GM18867 (cell line): ENCODE measurements at regions not wholly inside any gene's neighbourhood (a gene's known extent, or its start where the extent isn't known, plus 50 kb on each side); places are given as distances from the start of the nearest gene placed in this dataset.
A peak's percentile ranks its signal among the peaks of the same experiment; 100 is the strongest.
"Not testable (repeated sequence)": the region's sequence is repeated elsewhere in the genome, so short reads cannot be mapped to it uniquely, and the experiment has no call there.

Experiments
- ATAC-seq: cut with Tn5 transposase; IDR thresholded peaks from one replicate; pipeline ENCODE4 v1.9.1; 2021; ENCODE audit warnings: mild to moderate bottlenecking, moderate library complexity; ENCODE audit not compliant: unreplicated experiment

DNA sequence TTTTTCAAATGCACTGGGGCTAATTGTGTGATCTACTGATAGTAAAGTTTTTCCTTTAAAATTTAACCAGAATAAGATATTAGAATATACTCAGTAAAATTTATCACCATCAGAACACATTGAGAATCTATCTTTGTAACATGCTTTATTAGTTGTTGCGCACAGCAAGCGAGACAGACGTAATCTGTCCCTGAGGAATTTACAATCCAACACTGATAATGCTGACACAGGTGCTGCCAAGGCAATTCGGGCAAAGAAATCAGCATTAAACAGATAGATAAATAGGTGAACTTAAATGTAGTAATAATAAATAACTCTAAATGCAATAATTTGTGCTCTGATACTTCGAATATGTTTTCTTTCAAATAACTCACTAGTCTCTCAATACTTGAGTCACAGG, 607.2 kb downstream of the HTR1B start:
- ATAC-seq = no peak

DNA sequence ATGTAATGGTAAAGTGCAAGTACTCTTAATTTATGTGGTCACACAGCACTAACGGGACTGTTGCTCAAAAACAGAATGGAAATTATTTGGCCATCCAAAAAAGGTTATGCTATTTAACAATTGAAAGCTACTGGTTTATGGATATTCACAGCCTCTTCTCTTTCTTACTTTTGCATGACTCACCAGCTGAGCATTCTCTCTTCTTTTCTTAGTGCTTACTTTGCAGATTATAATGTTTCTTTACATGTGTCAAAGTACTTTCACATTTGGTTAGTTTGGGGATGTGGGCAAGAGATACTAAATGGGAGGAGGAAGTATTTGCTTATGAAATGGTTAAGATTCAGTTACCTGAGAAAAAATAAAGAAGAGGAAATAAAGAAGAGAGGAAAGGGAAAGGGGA, 610.5 kb downstream of the HTR1B start:
- ATAC-seq = peak; percentile 73

- not testable (repeated sequence) for ATAC-seq
These were observed 613.9 kb downstream of the HTR1B start for GRCh38 chr6:76849274-76849970.

DNA sequence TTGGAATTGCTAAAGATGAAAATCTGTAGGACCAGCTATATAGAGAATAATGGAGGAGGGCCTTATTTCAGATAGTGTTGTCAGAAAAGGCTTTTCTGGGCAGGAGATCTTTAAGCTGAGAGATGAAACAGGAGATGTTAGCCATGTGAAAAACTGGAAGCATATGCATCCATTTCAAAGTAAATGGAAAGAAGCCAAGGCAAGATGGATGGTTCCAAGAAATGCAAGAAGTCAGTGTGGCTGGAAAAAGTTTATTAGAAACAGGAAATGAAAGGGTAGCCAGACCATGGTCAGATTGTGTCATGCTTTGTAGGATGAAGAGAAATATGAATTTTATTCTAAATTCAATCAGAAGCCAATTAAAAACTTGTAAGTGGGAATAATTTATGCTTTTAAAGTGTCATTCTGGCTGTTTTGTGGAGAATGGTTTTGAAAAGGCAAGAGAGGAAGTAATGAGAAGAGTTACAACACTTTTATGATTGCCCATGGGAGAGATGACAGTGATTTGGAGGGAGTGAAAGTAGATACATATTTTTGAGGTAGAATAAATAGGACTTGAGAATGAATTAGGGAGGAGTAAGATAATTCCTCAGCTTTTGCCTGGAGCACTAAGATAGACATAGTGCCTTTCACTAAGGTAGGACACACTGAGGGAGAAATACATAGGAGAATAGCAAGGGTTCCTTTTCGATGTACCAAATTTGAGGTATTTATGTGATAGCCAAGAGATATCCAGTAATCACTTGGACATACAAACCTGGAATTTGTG, 620.1 kb downstream of the HTR1B start:
- ATAC-seq = no peak

DNA sequence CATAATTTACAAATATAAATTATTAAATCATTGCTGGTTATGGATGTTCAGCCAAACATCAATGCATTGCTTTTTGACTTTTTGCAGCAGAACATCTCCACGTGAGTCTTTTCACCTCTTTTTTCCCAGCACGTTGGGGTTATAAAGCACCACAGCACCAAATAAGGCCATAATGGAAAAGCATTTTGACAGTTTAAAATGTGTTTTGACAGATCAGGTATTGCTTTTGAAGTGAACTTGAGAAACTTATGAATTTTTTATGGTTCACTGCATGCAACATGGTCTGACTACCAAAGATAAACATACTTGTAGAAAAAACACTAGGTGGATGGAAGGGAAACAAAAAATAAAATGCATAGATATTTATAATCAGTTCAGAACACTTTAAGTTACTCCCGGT, 622.4 kb downstream of the HTR1B start:
- ATAC-seq = no peak

- peak; percentile 61 for ATAC-seq
These were observed 623.1 kb downstream of the HTR1B start for GRCh38 chr6:76840041-76840745.

- no peak for ATAC-seq
These were observed 623.8 kb downstream of the HTR1B start for GRCh38 chr6:76839505-76839904.

GRCh38 chr6:76837564-76837963, 625.7 kb downstream of the HTR1B start:
- no peak for ATAC-seq

DNA sequence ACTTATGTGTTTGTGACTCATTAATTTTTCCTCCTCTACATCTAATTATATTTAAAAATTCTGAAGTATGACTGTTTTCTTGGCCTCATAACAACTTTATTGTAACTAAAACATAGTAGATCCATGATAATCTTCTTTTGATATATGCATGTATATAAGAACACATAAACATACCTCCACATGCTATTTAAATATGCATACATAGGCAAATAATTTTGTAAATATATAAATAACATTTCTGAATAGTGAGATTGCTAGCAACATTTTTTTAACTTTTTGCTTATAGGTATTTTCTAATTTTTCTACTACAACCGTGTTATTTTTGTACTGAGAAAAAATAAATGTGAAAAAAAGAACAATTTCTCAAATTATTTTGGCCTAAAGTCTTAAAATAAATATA, 627.6 kb downstream of the HTR1B start:
- ATAC-seq = no peak

- no peak for ATAC-seq
These were observed 628.0 kb downstream of the HTR1B start for GRCh38 chr6:76835293-76835692.

- no peak for ATAC-seq
These were observed 628.9 kb downstream of the HTR1B start for GRCh38 chr6:76834399-76834798.

DNA sequence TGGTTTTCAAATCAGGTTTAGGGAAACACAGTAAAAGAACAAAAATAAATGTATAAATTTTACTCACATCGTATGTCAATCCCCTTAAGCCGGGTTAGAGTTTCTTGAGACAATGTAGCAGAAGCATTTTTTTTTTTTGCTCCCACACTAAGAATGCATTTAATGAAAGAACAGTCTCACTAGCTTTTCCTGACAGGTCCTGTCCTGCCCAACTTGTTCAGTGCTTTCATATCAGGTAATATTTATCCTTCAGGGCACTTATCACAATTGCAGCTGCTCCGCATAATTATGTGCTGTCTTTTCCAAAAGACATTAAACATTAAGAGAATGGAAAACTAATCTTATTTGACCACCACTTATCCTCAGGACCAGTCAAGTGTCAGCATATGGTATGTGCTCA, 632.0 kb downstream of the HTR1B start:
- no peak for ATAC-seq

DNA sequence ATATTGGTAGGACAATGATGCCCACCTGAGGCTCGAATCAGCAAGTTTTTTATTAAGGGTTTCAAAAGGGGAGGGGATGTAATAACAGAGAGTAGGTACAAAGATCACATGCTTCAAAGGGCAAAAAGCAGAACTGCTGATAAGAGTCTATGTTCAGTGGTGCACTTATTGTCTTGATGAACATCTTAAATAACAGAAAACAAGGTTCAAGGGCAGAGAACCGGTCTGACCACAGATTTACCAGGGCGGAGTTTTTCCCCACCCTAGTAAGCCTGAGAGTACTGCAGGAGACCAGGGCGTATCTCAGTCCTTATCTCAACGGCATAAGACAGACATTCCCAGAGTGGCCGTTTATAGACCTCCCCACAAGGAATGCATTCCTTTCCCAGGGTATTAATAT, 639.7 kb downstream of the HTR1B start:
- not testable (repeated sequence) for ATAC-seq

DNA sequence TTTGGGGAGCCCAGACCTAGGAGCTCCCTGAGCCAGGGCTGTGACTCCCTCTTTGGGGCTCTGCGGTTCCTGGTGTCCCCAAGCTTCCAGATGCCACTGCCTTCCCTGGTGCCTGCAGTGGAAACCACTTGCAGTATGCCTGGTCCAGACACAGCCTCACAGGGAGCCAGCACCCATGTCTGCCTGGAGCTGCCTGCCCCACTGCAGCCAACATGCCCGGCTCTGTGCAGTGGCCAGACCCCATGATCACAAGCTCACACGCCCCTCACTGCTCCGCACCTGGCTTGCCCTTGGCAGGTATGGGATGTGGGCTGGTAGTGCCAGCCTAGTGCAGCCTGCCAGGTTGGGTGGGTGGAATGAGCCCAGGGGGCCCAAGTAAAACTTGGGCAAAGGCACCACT, 644.8 kb downstream of the HTR1B start:
- ATAC-seq = no peak

DNA sequence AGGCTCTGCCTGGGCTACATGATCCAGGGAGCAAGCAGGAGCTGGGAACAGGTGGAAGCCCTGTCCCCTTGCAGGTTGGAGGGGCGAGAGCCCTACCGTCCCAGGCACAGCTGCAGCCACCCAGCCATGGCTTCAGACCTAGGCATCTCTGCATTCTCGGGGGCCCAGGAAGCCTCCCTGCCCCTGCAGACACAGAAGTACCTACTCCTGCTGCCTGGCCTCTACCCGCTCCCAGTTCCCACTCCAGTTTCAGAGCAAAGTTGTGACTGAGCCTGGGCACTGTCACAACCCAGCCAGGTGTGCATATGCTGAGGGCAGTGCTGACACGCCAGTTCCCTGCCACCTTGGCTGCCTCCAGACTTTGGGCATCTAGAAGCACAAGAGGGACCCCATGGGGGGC, 645.9 kb downstream of the HTR1B start:
- no peak for ATAC-seq

GRCh38 chr6:76814496-76815458, 648.5 kb downstream of the HTR1B start:
- no peak for ATAC-seq

GRCh38 chr6:76810286-76810685, 653.0 kb downstream of the HTR1B start:
- ATAC-seq = no peak

DNA sequence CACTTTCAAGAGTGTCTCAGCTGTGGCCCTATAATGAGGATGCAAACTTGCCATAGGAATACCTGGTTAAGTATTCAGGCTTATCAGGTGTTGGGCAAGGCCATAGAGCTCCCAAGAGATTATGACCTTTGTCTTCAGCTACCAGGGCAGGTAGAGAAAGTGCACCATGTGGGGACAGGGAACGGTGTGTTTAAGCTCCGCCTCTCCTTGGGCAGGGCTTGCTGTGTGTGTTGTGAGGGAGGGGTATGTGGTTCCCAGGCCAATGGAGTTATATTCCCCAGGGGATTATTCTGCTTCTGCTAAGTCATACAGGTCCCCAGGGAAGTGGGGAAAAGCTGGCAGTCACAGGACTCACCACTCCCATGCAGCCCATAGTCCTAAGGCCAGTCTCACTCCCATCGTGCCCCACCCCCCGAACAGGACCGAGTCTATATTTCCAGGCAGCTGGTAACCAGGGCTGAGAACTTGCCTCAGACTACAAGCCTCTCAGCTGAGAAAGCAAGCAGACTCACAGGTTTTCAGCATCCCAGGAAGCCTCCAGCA, 660.2 kb downstream of the HTR1B start:
- ATAC-seq = no peak

GRCh38 chr6:76792394-76792793, 670.9 kb downstream of the HTR1B start:
- no peak for ATAC-seq

DNA sequence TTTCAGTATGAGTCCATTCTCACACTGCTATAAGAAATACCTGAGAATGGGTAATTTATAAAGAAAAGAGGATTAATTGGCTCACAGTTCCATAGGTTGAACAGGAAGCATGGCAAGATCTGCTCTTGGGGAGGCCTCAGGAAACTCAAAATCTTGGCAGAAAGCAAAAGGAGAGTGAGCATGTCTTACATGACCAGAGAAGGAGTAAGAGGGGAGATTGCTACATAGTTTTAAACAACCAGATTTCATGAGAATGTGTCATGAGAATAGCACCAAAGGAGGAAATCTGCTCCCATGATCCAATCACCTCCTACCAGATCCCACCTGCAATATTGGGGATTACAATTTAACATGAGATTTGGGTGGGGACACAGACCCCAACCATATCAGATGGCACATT, 672.4 kb downstream of the HTR1B start:
- no peak for ATAC-seq
